ENCODE measurements at regions not wholly inside any gene's neighbourhood (a gene's known extent, or its start where the extent isn't known, plus 50 kb on each side); places are given as distances from the start of the nearest gene placed in this dataset.

DNA sequence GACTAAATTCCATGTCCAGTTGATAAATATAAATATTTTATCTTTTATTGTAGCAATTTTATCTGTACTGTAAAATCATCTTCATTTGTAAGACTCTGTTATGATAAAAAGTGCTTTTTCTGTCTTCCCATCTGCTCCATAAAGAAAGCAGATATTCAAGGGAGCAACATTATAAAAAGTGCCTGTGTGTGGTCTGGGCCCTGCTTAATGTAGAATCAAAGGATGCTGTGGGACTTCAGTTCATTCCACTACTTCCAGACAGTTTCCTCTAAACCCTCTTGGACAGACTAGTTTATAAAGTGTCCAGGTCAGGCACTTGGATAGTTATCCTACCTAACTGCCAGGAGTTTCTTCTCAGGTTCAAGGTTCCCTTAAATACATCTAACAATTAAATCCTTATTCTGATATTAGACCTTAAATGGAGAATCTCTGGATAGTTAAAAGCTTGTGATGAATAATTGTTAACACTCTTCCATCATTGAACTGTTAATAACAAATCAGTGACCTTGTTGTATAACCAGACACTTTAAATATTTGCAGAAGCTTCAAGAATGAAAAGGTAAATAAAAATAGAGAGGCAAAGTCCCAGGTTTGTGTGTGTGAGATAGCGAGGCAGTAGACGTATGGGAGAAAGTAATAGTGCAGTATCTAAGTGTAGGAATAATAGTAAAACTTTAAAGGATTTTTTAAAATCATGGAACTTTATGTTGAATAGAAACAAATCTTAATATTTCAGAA lies 237.5 kb upstream of the CTSO start:
- Histone ChIP-seq H3K27ac (ENCODE audit: low read depth in 1 of 3, low read length in 2 of 3) (no peak overlapping the region), H3K36me3 (ENCODE audit: control insufficient read depth in 3 of 3, insufficient read depth in 2 of 3, low read depth in 1 of 3, low read length in 3 of 3) (no peaks in the 10 kb centered on the region), H3K27me3 (ENCODE audit: control insufficient read depth in 3 of 3, insufficient read depth in 3 of 3, low read length in 3 of 3) (no peaks in the 10 kb centered on the region), H3K4me3 (ENCODE audit: low read depth in 1 of 3, low read length in 3 of 3) (no peak overlapping the region), H3K4me1 (ENCODE audit: control insufficient read depth in 3 of 3, insufficient read depth in 2 of 3, low read depth in 1 of 3, low read length in 2 of 3) (no peaks in the 10 kb centered on the region), H3K9me3 (ENCODE audit: control insufficient read depth in 2 of 2, insufficient read depth in 1 of 2, low read depth in 1 of 2, low read length in 1 of 2) (no peaks in the 10 kb centered on the region)
- no peak for FAIRE-seq
- DNase-seq: no peak
- WGBS, 3 donors: 16 to 60% (median 24%) methylated on average over 2 of the region's 2 CpGs

DNA sequence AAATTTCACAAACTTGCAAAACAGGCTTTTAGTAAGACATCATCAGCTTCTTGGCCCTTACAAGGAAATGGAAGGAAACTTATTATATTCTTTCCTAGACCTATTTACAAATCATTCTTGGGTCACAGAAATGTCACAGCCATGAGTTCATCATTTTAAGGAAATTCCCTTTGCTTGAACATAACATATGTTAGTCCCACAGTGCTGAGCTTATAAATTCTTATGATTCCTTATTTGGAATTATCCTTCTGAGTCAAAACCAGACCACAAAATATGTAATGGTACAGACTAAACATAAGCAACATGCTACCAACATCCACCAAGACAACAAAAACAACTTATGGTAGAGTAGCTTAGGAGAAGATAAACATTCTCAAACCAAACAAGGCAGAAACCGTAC lies 236.9 kb upstream of the CTSO start:
- FAIRE-seq (no peak), DNase-seq (no peak)
- no peaks in the 10 kb centered on the region for H3K4me1 ChIP-seq (ENCODE audit: control insufficient read depth in 3 of 3, insufficient read depth in 2 of 3, low read depth in 1 of 3, low read length in 2 of 3)
- H3K9me3 ChIP-seq (ENCODE audit: control insufficient read depth in 2 of 2, insufficient read depth in 1 of 2, low read depth in 1 of 2, low read length in 1 of 2): no peaks in the 10 kb centered on the region
- H3K27me3 ChIP-seq (ENCODE audit: control insufficient read depth in 3 of 3, insufficient read depth in 3 of 3, low read length in 3 of 3): no peaks in the 10 kb centered on the region
- no peak overlapping the region for H3K4me3 ChIP-seq (ENCODE audit: low read depth in 1 of 3, low read length in 3 of 3)
- no peaks in the 10 kb centered on the region for H3K36me3 ChIP-seq (ENCODE audit: control insufficient read depth in 3 of 3, insufficient read depth in 2 of 3, low read depth in 1 of 3, low read length in 3 of 3)
- 69 to 75% (median 73%) methylated on average over 1 of the region's 1 CpG for WGBS, 3 donors
- H3K27ac ChIP-seq (ENCODE audit: low read depth in 1 of 3, low read length in 2 of 3): no peak overlapping the region

DNA sequence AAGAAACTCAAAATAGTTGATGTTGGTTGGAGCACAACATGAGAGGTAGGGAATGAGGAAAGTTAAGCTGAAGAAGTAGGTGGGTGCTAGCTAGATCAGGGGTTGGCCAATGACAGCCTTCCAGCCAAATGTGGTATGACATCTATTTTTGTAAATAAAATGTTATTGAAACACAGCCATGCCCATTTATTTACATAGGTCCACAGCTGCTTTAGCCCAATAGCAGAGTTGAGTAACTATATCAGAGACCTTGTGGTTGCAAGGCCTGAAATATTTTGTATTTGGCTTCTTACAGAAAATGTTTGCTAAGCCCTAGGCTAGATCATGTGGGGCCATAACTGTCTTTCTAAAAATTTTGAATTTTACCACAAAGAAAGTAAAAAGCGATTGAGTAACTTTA lies 234.9 kb upstream of the CTSO start:
- 84 to 98% (median 88%) methylated on average over 1 of the region's 1 CpG for WGBS, 3 donors
- DNase-seq (no peak), FAIRE-seq (no peak)
- Histone ChIP-seq H3K36me3 (ENCODE audit: control insufficient read depth in 3 of 3, insufficient read depth in 2 of 3, low read depth in 1 of 3, low read length in 3 of 3) (no peaks in the 10 kb centered on the region), H3K4me3 (ENCODE audit: low read depth in 1 of 3, low read length in 3 of 3) (no peak overlapping the region), H3K27me3 (ENCODE audit: control insufficient read depth in 3 of 3, insufficient read depth in 3 of 3, low read length in 3 of 3) (no peaks in the 10 kb centered on the region), H3K27ac (ENCODE audit: low read depth in 1 of 3, low read length in 2 of 3) (no peak overlapping the region), H3K4me1 (ENCODE audit: control insufficient read depth in 3 of 3, insufficient read depth in 2 of 3, low read depth in 1 of 3, low read length in 2 of 3) (no peaks in the 10 kb centered on the region), H3K9me3 (ENCODE audit: control insufficient read depth in 2 of 2, insufficient read depth in 1 of 2, low read depth in 1 of 2, low read length in 1 of 2) (no peaks in the 10 kb centered on the region)

DNA sequence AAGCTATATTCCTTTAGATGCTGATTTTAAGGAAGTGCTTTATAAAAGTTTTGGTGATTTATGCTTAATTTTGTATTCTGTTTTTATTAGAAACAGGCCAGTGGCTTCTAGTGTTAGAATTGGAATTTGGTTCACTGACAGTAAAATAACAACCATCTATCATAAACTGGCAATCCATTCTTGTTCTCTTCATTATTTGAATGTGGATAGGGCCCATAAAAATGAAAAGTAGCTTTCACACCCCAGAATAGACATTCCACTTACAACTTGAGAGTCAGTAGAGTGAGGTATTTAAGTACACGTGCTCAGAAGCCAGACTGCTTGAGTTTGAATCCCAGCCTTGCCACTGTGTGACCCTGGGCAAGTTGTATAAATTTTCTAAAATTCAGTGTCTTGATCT lies 232.4 kb upstream of the CTSO start:
- FAIRE-seq (no peak), DNase-seq (no peak)
- Histone ChIP-seq H3K4me1 (ENCODE audit: control insufficient read depth in 3 of 3, insufficient read depth in 2 of 3, low read depth in 1 of 3, low read length in 2 of 3) (no peaks in the 10 kb centered on the region), H3K9me3 (ENCODE audit: control insufficient read depth in 2 of 2, insufficient read depth in 1 of 2, low read depth in 1 of 2, low read length in 1 of 2) (no peaks in the 10 kb centered on the region), H3K27me3 (ENCODE audit: control insufficient read depth in 3 of 3, insufficient read depth in 3 of 3, low read length in 3 of 3) (no peaks in the 10 kb centered on the region), H3K36me3 (ENCODE audit: control insufficient read depth in 3 of 3, insufficient read depth in 2 of 3, low read depth in 1 of 3, low read length in 3 of 3) (no peaks in the 10 kb centered on the region), H3K4me3 (ENCODE audit: low read depth in 1 of 3, low read length in 3 of 3) (no peak overlapping the region), H3K27ac (ENCODE audit: low read depth in 1 of 3, low read length in 2 of 3) (no peak overlapping the region)
- WGBS, 3 donors: 50 to 76% (median 60%) methylated on average over 1 of the region's 1 CpG

DNA sequence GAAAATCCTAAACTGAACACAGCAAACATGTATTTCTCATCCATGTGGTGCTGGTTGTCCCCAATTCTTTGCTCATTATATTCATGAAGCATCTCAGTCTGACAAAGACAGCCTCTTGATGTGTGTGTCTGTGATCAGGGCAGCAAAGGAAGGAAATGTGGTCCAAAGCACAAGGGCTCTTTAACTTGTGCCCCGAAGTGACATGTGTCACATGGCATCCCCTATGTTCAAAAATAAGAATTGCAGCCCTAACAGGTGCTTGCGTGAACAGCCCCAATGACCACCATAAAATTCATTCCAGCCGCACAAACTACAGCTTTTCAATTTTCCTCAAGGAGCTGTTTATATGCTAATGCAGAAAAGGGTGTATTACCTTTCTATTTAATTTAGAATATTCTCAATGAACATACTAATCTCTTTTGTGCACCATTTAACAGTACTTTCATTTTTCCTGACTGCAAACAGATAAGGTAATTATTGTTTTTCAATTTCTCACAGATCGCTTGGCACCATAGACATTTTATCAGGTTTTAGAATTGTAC lies 231.9 kb upstream of the CTSO start:
- Histone ChIP-seq H3K9me3 (ENCODE audit: control insufficient read depth in 2 of 2, insufficient read depth in 1 of 2, low read depth in 1 of 2, low read length in 1 of 2) (no peaks in the 10 kb centered on the region), H3K36me3 (ENCODE audit: control insufficient read depth in 3 of 3, insufficient read depth in 2 of 3, low read depth in 1 of 3, low read length in 3 of 3) (no peaks in the 10 kb centered on the region), H3K27me3 (ENCODE audit: control insufficient read depth in 3 of 3, insufficient read depth in 3 of 3, low read length in 3 of 3) (no peaks in the 10 kb centered on the region), H3K4me3 (ENCODE audit: low read depth in 1 of 3, low read length in 3 of 3) (no peak overlapping the region), H3K27ac (ENCODE audit: low read depth in 1 of 3, low read length in 2 of 3) (no peak overlapping the region), H3K4me1 (ENCODE audit: control insufficient read depth in 3 of 3, insufficient read depth in 2 of 3, low read depth in 1 of 3, low read length in 2 of 3) (no peaks in the 10 kb centered on the region)
- DNase-seq (no peak), FAIRE-seq (no peak)
- WGBS, 3 donors: 73 to 87% (median 84%) methylated on average over 4 of the region's 4 CpGs

DNA sequence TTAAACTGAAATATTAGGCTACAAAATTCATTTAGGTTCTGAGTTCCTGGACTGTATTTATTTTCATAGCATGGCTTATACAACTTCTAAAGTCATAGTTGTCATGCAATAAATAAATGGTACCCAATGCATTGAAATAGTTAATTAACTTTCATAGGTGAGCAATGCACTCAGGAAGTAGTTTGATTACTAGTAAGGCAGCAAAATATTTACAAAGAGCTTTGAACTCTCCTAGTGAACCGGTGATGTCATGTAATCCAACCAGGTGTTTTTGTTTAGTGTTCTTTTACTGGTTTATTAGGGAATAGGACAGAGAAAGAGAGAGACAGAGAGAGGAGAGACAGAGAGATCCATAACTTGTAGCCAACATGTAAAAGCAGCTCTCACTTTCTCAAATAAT lies 228.6 kb upstream of the CTSO start:
- Histone ChIP-seq H3K36me3 (ENCODE audit: control insufficient read depth in 3 of 3, insufficient read depth in 2 of 3, low read depth in 1 of 3, low read length in 3 of 3) (no peaks in the 10 kb centered on the region), H3K4me3 (ENCODE audit: low read depth in 1 of 3, low read length in 3 of 3) (no peak overlapping the region), H3K27ac (ENCODE audit: low read depth in 1 of 3, low read length in 2 of 3) (no peak overlapping the region), H3K27me3 (ENCODE audit: control insufficient read depth in 3 of 3, insufficient read depth in 3 of 3, low read length in 3 of 3) (no peaks in the 10 kb centered on the region), H3K4me1 (ENCODE audit: control insufficient read depth in 3 of 3, insufficient read depth in 2 of 3, low read depth in 1 of 3, low read length in 2 of 3) (no peaks in the 10 kb centered on the region), H3K9me3 (ENCODE audit: control insufficient read depth in 2 of 2, insufficient read depth in 1 of 2, low read depth in 1 of 2, low read length in 1 of 2) (no peaks in the 10 kb centered on the region)
- WGBS, 3 donors: 3 to 42% (median 35%) methylated on average over 1 of the region's 1 CpG
- DNase-seq (no peak), FAIRE-seq (no peak)

DNA sequence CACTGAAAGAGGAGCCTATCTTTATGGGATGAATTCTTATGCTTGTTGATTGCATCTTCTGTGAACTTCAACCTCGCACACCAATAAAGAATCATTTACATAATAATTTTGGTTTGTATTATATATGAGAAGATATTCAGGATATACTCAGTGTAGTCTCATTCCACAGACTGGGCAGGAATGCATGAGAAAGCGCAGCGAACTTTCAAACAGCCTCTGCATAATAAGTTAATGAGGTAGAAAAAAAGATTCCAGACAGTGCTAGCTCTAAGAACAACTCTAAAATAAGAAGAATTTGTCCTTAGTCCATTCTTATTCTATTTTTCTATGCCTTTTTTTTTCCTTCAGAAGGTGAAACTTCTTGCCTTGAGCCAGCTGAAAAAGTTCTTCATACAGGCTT lies 224.3 kb upstream of the CTSO start:
- Histone ChIP-seq H3K9me3 (ENCODE audit: control insufficient read depth in 2 of 2, insufficient read depth in 1 of 2, low read depth in 1 of 2, low read length in 1 of 2) (no peaks in the 10 kb centered on the region), H3K4me3 (ENCODE audit: low read depth in 1 of 3, low read length in 3 of 3) (no peak overlapping the region), H3K27me3 (ENCODE audit: control insufficient read depth in 3 of 3, insufficient read depth in 3 of 3, low read length in 3 of 3) (no peaks in the 10 kb centered on the region), H3K4me1 (ENCODE audit: control insufficient read depth in 3 of 3, insufficient read depth in 2 of 3, low read depth in 1 of 3, low read length in 2 of 3) (no peaks in the 10 kb centered on the region), H3K36me3 (ENCODE audit: control insufficient read depth in 3 of 3, insufficient read depth in 2 of 3, low read depth in 1 of 3, low read length in 3 of 3) (no peaks in the 10 kb centered on the region), H3K27ac (ENCODE audit: low read depth in 1 of 3, low read length in 2 of 3) (no peak overlapping the region)
- no peak for DNase-seq
- 90 to 93% (median 90%) methylated on average over 3 of the region's 3 CpGs for WGBS, 3 donors
- FAIRE-seq: no peak

DNA sequence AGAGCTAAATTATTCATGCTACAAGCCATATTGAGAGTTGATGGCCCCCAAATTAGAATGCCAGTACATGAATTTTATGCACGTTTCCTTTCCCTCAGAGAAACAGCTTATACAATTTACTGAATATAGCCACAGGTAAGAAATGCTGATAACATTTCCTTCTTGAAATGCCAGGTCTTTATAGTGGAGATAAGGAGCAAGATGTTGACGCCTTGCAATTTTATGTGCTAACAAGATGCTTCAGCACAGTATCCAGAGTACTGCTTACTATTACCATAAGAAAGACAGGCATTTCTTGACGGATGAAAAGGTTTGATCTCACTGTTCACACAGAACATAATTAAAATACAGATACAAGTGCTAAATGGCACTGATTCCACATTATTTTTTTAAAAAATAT lies 223.2 kb upstream of the CTSO start:
- Histone ChIP-seq H3K36me3 (ENCODE audit: control insufficient read depth in 3 of 3, insufficient read depth in 2 of 3, low read depth in 1 of 3, low read length in 3 of 3) (no peaks in the 10 kb centered on the region), H3K27me3 (ENCODE audit: control insufficient read depth in 3 of 3, insufficient read depth in 3 of 3, low read length in 3 of 3) (no peaks in the 10 kb centered on the region), H3K4me3 (ENCODE audit: low read depth in 1 of 3, low read length in 3 of 3) (no peak overlapping the region), H3K4me1 (ENCODE audit: control insufficient read depth in 3 of 3, insufficient read depth in 2 of 3, low read depth in 1 of 3, low read length in 2 of 3) (no peaks in the 10 kb centered on the region), H3K27ac (ENCODE audit: low read depth in 1 of 3, low read length in 2 of 3) (no peak overlapping the region), H3K9me3 (ENCODE audit: control insufficient read depth in 2 of 2, insufficient read depth in 1 of 2, low read depth in 1 of 2, low read length in 1 of 2) (no peaks in the 10 kb centered on the region)
- DNase-seq (no peak), FAIRE-seq (no peak)
- WGBS, 3 donors: 59 to 76% (median 68%) methylated on average over 3 of the region's 3 CpGs

DNA sequence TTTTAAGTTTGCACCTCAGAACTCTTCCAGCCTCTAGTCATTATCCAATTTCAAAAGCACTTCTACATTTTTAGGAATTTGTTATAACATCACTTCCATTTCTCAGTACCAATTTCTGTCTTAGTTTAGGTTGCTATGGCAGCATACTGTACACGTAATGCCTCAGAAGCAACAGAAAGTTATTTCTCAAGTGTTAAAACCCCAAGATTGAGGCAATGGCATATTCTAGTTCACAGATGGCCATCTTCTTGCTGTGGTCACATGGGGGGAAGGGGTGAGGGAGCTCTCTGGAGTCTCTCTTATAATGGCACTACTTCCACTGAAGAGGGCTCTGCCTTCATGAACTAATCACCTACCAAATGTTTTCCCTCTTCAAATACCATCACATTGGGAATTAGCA lies 220.3 kb upstream of the CTSO start:
- FAIRE-seq (no peak), DNase-seq (no peak)
- Histone ChIP-seq H3K27me3 (ENCODE audit: control insufficient read depth in 3 of 3, insufficient read depth in 3 of 3, low read length in 3 of 3) (no peaks in the 10 kb centered on the region), H3K4me1 (ENCODE audit: control insufficient read depth in 3 of 3, insufficient read depth in 2 of 3, low read depth in 1 of 3, low read length in 2 of 3) (no peaks in the 10 kb centered on the region), H3K9me3 (ENCODE audit: control insufficient read depth in 2 of 2, insufficient read depth in 1 of 2, low read depth in 1 of 2, low read length in 1 of 2) (no peaks in the 10 kb centered on the region), H3K36me3 (ENCODE audit: control insufficient read depth in 3 of 3, insufficient read depth in 2 of 3, low read depth in 1 of 3, low read length in 3 of 3) (no peaks in the 10 kb centered on the region), H3K4me3 (ENCODE audit: low read depth in 1 of 3, low read length in 3 of 3) (no peak overlapping the region), H3K27ac (ENCODE audit: low read depth in 1 of 3, low read length in 2 of 3) (no peak overlapping the region)
- WGBS, 3 donors: 76 to 88% (median 84%) methylated on average over 1 of the region's 1 CpG

Data from small intestine (tissue), 7 donors.